Left lung (tissue), 4 donors: ENCODE measurements at regions not wholly inside any gene's neighbourhood (a gene's known extent, or its start where the extent isn't known, plus 50 kb on each side); places are given as distances from the start of the nearest gene placed in this dataset.
"Not testable (repeated sequence)": the region's sequence is repeated elsewhere in the genome, so short reads cannot be mapped to it uniquely, and the experiment has no call there.

Experiments used
- ATAC-seq: fragments of 200-7000 bp; cut with Tn5 transposase; one replicate; pipeline ENCODE4 v1.9.1; 2020; ENCODE audit warnings: moderate library complexity
- DNase-seq, 4 donors: peaks; one replicate each; pipeline ENCODE4 v3.0.0-alpha.2; 2013 to 2020
- H3K27ac ChIP-seq, 2 donors: fragments of 200-600 bp; sonication (generic) in 1 of 2; one replicate each; pipeline versions ENCODE4 v1.5.0 to v1.8.0; 2020 to 2021
- H3K27me3 ChIP-seq, 2 donors: fragments of 200-600 bp; sonication (generic) in 1 of 2; one replicate each; pipeline versions ENCODE4 v1.5.0 to v1.8.0; 2020 to 2021
- H3K36me3 ChIP-seq, 2 donors: fragments of 200-600 bp; sonication (generic) in 1 of 2; one replicate each; pipeline versions ENCODE4 v1.5.0 to v1.8.0; 2020 to 2021
- H3K4me1 ChIP-seq, 2 donors: fragments of 200-600 bp; one replicate each; pipeline ENCODE4 v1.8.0; 2021
- H3K4me3 ChIP-seq, 2 donors: fragments of 200-600 bp; sonication (generic) in 1 of 2; one replicate each; pipeline versions ENCODE4 v1.5.0 to v1.8.0; 2020 to 2021; ENCODE audit warnings: mild to moderate bottlenecking in 1 of 2
- H3K9me3 ChIP-seq, 2 donors: fragments of 200-600 bp; sonication (generic) in 1 of 2; one replicate each; pipeline versions ENCODE4 v1.5.0 to v1.8.0; 2020 to 2021
- CTCF ChIP-seq, 2 donors: fragments of 200-600 bp; sonication (generic) in 1 of 2; IDR thresholded peaks; one replicate each; pipeline versions ENCODE4 v1.5.0 to v1.8.0; 2021; ENCODE audit warnings: antibody characterized with exemption in 2 of 2
- intact Hi-C, 2 donors: fragments of 100-400 bp; cut with DNase I; formaldehyde crosslinking; loops; one replicate each; pipeline versions ENCODE4 v1.11.2 to v1.14.2; 2022
- donor health status: DM: no; HTN: yes; CAD: no.
- donor health status: DM: no; HTN: no; CAD: no.

GRCh38 chr4:38482696-38483095 lies 181.3 kb upstream of the KLF3 start:
- Histone ChIP-seq H3K4me3 (no peak overlapping the region), H3K27ac (no peak overlapping the region), H3K4me1 (no peaks in the 10 kb centered on the region), H3K27me3 (no peaks in the 10 kb centered on the region), H3K9me3 (no peaks in the 10 kb centered on the region), H3K36me3 (no peaks in the 10 kb centered on the region)
- no peak for TF ChIP-seq CTCF (IDR thresholded peaks at IDR 0.05)
- ATAC-seq: no peak
- intact Hi-C loops: no loop called here
- no peak for DNase-seq

GRCh38 chr4:38483628-38484027 lies 180.4 kb upstream of the KLF3 start:
- intact Hi-C loops, DNase-seq, H3K27me3 ChIP-seq, H3K27ac ChIP-seq, ATAC-seq, H3K9me3 ChIP-seq, H3K36me3 ChIP-seq, H3K4me3 ChIP-seq, H3K4me1 ChIP-seq: not testable (repeated sequence)

- ATAC-seq: no peak
- no peaks in the 10 kb centered on the region for H3K9me3 ChIP-seq
- H3K27ac ChIP-seq: peak overlapping the region in 1 of 2 donors; percentile 6
- H3K4me3 ChIP-seq: no peak overlapping the region
- no peak for TF ChIP-seq CTCF (IDR thresholded peaks at IDR 0.05)
- no peaks in the 10 kb centered on the region for H3K36me3 ChIP-seq
- H3K27me3 ChIP-seq: no peaks in the 10 kb centered on the region
- peaks cover 0 to 5% of the 10 kb centered on the region in 2 donors for H3K4me1 ChIP-seq
- peak in 1 of 4 donors; percentile 19 for DNase-seq
- intact Hi-C loops: no loop called here
Measured at GRCh38 chr4:38489011-38489861, 174.8 kb upstream of the KLF3 start.

- no peak for TF ChIP-seq CTCF (IDR thresholded peaks at IDR 0.05)
- ATAC-seq: peak; percentile 54
- Histone ChIP-seq H3K27me3 (no peaks in the 10 kb centered on the region), H3K36me3 (no peaks in the 10 kb centered on the region), H3K4me3 (no peak overlapping the region), H3K4me1 (peaks cover 0 to 5% of the 10 kb centered on the region in 2 donors), H3K27ac (peak overlapping the region in 1 of 2 donors; percentile 6), H3K9me3 (no peaks in the 10 kb centered on the region)
- peak in 1 of 4 donors; percentile 29 for DNase-seq
- intact Hi-C loops: no loop called here
Measured at GRCh38 chr4:38489924-38490639, 173.9 kb upstream of the KLF3 start.

GRCh38 chr4:38490753-38491446 lies 173.1 kb upstream of the KLF3 start:
- Histone ChIP-seq H3K4me1 (peaks cover 0 to 5% of the 10 kb centered on the region in 2 donors), H3K27ac (no peak overlapping the region), H3K9me3 (no peaks in the 10 kb centered on the region), H3K4me3 (no peak overlapping the region), H3K27me3 (no peaks in the 10 kb centered on the region), H3K36me3 (no peaks in the 10 kb centered on the region)
- ATAC-seq: no peak
- no peak for TF ChIP-seq CTCF (IDR thresholded peaks at IDR 0.05)
- intact Hi-C loops: no loop called here
- no peak for DNase-seq
